ENCODE measurements at regions not wholly inside any gene's neighbourhood (a gene's known extent, or its start where the extent isn't known, plus 50 kb on each side); places are given as distances from the start of the nearest gene placed in this dataset.

- TF ChIP-seq CTCF (IDR thresholded peaks at IDR 0.05; ENCODE audit: borderline replicate concordance, insufficient read depth, low read depth, low read length) = no peak
- no peak overlapping the region for H3K4me3 ChIP-seq (ENCODE audit: low read depth, low read length)
Measured at GRCh38 chr10:111887266-111887665, 296.3 kb downstream of the GPAM start.

GRCh38 chr10:111890046-111890445, 293.5 kb downstream of the GPAM start:
- no peak overlapping the region for H3K4me3 ChIP-seq (ENCODE audit: low read depth, low read length)
- no peak for TF ChIP-seq CTCF (IDR thresholded peaks at IDR 0.05; ENCODE audit: borderline replicate concordance, insufficient read depth, low read depth, low read length)

- TF ChIP-seq CTCF (IDR thresholded peaks at IDR 0.05; ENCODE audit: borderline replicate concordance, insufficient read depth, low read depth, low read length) = no peak
- H3K4me3 ChIP-seq (ENCODE audit: low read depth, low read length) = no peak overlapping the region
Measured at GRCh38 chr10:111916011-111916410, 267.6 kb downstream of the GPAM start.

GRCh38 chr10:111921821-111922220, 261.7 kb downstream of the GPAM start:
- no peak for TF ChIP-seq CTCF (IDR thresholded peaks at IDR 0.05; ENCODE audit: borderline replicate concordance, insufficient read depth, low read depth, low read length)
- H3K4me3 ChIP-seq (ENCODE audit: low read depth, low read length) = no peak overlapping the region

- no peak for TF ChIP-seq CTCF (IDR thresholded peaks at IDR 0.05; ENCODE audit: borderline replicate concordance, insufficient read depth, low read depth, low read length)
- H3K4me3 ChIP-seq (ENCODE audit: low read depth, low read length) = no peak overlapping the region
Measured at GRCh38 chr10:111923032-111923431, 260.5 kb downstream of the GPAM start.

GRCh38 chr10:111926286-111926685, 257.3 kb downstream of the GPAM start:
- no peak overlapping the region for H3K4me3 ChIP-seq (ENCODE audit: low read depth, low read length)
- no peak for TF ChIP-seq CTCF (IDR thresholded peaks at IDR 0.05; ENCODE audit: borderline replicate concordance, insufficient read depth, low read depth, low read length)

GRCh38 chr10:111933937-111934336, 249.6 kb downstream of the GPAM start:
- no peak overlapping the region for H3K4me3 ChIP-seq (ENCODE audit: low read depth, low read length)
- TF ChIP-seq CTCF (IDR thresholded peaks at IDR 0.05; ENCODE audit: borderline replicate concordance, insufficient read depth, low read depth, low read length) = no peak
